ENCODE measurements at regions not wholly inside any gene's neighbourhood (a gene's known extent, or its start where the extent isn't known, plus 50 kb on each side); places are given as distances from the start of the nearest gene placed in this dataset.

GRCh38 chr2:122590524-122590923 lies 835.1 kb downstream of the TSN start:
- no peak overlapping the region for H2BK120ac ChIP-seq (replicated peaks; ENCODE audit: low read depth, low read length)
- FAIRE-seq = no peak
- POLR2A ChIA-PET (ENCODE audit: partially characterized antibody) = no interaction called here
- TF ChIP-seq BCL11A (IDR thresholded peaks at IDR 0.05; ENCODE audit: low read depth in 2 of 2, low read length in 2 of 2) (no peak), PHF8 (conservative IDR thresholded peaks at IDR 0.05; ENCODE audit: low read depth, low read length) (no peak), BRCA1 (IDR thresholded peaks at IDR 0.05; ENCODE audit: low read depth, low read length) (no peak), POU5F1 (IDR thresholded peaks at IDR 0.05; ENCODE audit: low read depth, low read length) (no peak), RXRA (IDR thresholded peaks at IDR 0.05; ENCODE audit: insufficient read depth, low read depth, low read length) (no peak), SP1 (IDR thresholded peaks at IDR 0.05; ENCODE audit: low read depth, low read length) (no peak), RAD21 (IDR thresholded peaks at IDR 0.05 in 1 of 2, conservative IDR thresholded peaks at IDR 0.05 in 1 of 2; ENCODE audit: low read depth in 2 of 2, low read length in 2 of 2) (no peak), JUND (IDR thresholded peaks at IDR 0.05; ENCODE audit: low read length) (no peak), TAF7 (optimal IDR thresholded peaks at IDR 0.05; ENCODE audit: borderline replicate concordance, low read depth, low read length) (no peak), MAX (IDR thresholded peaks at IDR 0.05) (no peak), HDAC2 (IDR thresholded peaks at IDR 0.05; ENCODE audit: borderline replicate concordance in 1 of 2, low read depth in 2 of 2, low read length in 2 of 2) (no peak), ZNF274 (IDR thresholded peaks at IDR 0.05; ENCODE audit: borderline replicate concordance, extremely low read depth, low read length) (no peak), TEAD4 (IDR thresholded peaks at IDR 0.05; ENCODE audit: low read depth, low read length) (no peak), CBX8 (IDR thresholded peaks at IDR 0.05; ENCODE audit: borderline replicate concordance, low read depth, low read length) (no peak), EP300 (IDR thresholded peaks at IDR 0.05; ENCODE audit: borderline replicate concordance in 1 of 2, low read depth in 2 of 2, low read length in 2 of 2) (no peak)

More at GRCh38 chr2:122590524-122590923, 835.1 kb downstream of the TSN start:
- Histone ChIP-seq H3K4me2 (ENCODE audit: insufficient read depth in 1 of 2, low read depth in 2 of 2, low read length in 2 of 2) (no peak overlapping the region), H2BK12ac (ENCODE audit: low read depth, low read length) (no peak overlapping the region), H2BK20ac (ENCODE audit: low read length) (no peak overlapping the region), H3K23ac (ENCODE audit: insufficient read length) (no peak overlapping the region), H4K5ac (ENCODE audit: insufficient read length, low read depth, low read length) (no peak overlapping the region), H3K36me3 (ENCODE audit: control insufficient read depth in 2 of 4, insufficient read depth in 4 of 4, low read length in 3 of 4) (no peaks in the 10 kb centered on the region), H3K27me3 (replicated peaks in 1 of 4; ENCODE audit: control insufficient read depth in 3 of 4, extremely low read depth in 1 of 4, insufficient read depth in 3 of 4, low read length in 3 of 4) (no peaks in the 10 kb centered on the region), H2BK5ac (ENCODE audit: low read depth, low read length) (no peak overlapping the region), H3K4ac (replicated peaks; ENCODE audit: insufficient read length, low read depth, low read length) (no peak overlapping the region), H3K9ac (replicated peaks in 1 of 4; ENCODE audit: extremely low read depth in 1 of 4, low read depth in 3 of 4, low read length in 3 of 4) (no peak overlapping the region), H2AK5ac (ENCODE audit: low read depth, low read length) (no peak overlapping the region), H3K4me3 (ENCODE audit: extremely low read depth in 1 of 4, insufficient read depth in 2 of 4, low read depth in 3 of 4, low read length in 4 of 4) (no peak overlapping the region), H4K20me1 (replicated peaks in 1 of 2; ENCODE audit: control insufficient read depth in 1 of 2, insufficient read depth in 2 of 2, low read length in 2 of 2) (no peaks in the 10 kb centered on the region), H2AFZ (ENCODE audit: low read length) (no peak overlapping the region), H2BK15ac (ENCODE audit: low read length) (no peak overlapping the region), H3K9me3 (ENCODE audit: insufficient read depth in 2 of 2, low read depth in 1 of 2, low read length in 1 of 2) (no peaks in the 10 kb centered on the region; a peak in 1 of 4 replicates), H3K23me2 (ENCODE audit: low read depth, low read length) (no peaks in the 10 kb centered on the region), H3K79me2 (ENCODE audit: control insufficient read depth in 1 of 2, insufficient read depth in 2 of 2, low read length in 2 of 2) (no peaks in the 10 kb centered on the region), H3K4me1 (replicated peaks in 1 of 4; ENCODE audit: control insufficient read depth in 3 of 4, insufficient read depth in 4 of 4, low read length in 3 of 4) (no peaks in the 10 kb centered on the region), H4K91ac (replicated peaks; ENCODE audit: insufficient read length, low read length) (no peak overlapping the region), H3K27ac (ENCODE audit: low read depth, low read length) (no peak overlapping the region), H3K18ac (ENCODE audit: extremely low read depth, low read length) (no peak overlapping the region), H4K8ac (ENCODE audit: extremely low read depth, insufficient read depth, low read length) (no peak overlapping the region), H3K56ac (replicated peaks; ENCODE audit: insufficient read length, low read depth, low read length) (no peak overlapping the region), H3K79me1 (ENCODE audit: low read depth, low read length) (no peaks in the 10 kb centered on the region), H3K14ac (ENCODE audit: insufficient read length) (no peak overlapping the region)
- 97% methylated on average over 3 of the region's 3 CpGs; no CpG with 5 or more reads in 1 of the 2 experiments for WGBS, 2 experiments (ENCODE audit: extremely low coverage in 1 of 2, insufficient coverage in 1 of 2, insufficient read length in 1 of 2, insufficient replicate concordance in 2 of 2, low coverage in 1 of 2, low lambda C conversion rate in 2 of 2, missing lambda C conversion rate in 1 of 2)
- CTCF ChIA-PET (ENCODE audit: partially characterized antibody) = no interaction called here
- DNase-seq (ENCODE audit: low read depth in 1 of 2, low spot score in 2 of 2) = no peak
